Tibial nerve (tissue), 3 donors: ENCODE measurements at regions not wholly inside any gene's neighbourhood (a gene's known extent, or its start where the extent isn't known, plus 50 kb on each side); places are given as distances from the start of the nearest gene placed in this dataset.

Source experiments
- POLR2A ChIP-seq, 2 donors: fragments of 450-650 bp; IDR thresholded peaks; one replicate each; pipeline ENCODE4 v1.6.1; 2017; ENCODE audit warnings: antibody characterized with exemption in 2 of 2, mild to moderate bottlenecking in 2 of 2, moderate library complexity in 2 of 2
- TF ChIP-seq, protein P1 (sequence below), 5 experiments: fragments of 200-600 bp in 3 of 5; fragments of 450-650 bp in 2 of 5; sonication (generic) in 3 of 5; IDR thresholded peaks; one replicate each; pipeline ENCODE4 v1.5.1; 2016 to 2019; ENCODE audit warnings: antibody characterized with exemption in 5 of 5, mild to moderate bottlenecking in 3 of 5, moderate library complexity in 2 of 5

- TF ChIP-seq POLR2A (IDR thresholded peaks at IDR 0.05), result no peak
- TF ChIP-seq, protein P1, sequence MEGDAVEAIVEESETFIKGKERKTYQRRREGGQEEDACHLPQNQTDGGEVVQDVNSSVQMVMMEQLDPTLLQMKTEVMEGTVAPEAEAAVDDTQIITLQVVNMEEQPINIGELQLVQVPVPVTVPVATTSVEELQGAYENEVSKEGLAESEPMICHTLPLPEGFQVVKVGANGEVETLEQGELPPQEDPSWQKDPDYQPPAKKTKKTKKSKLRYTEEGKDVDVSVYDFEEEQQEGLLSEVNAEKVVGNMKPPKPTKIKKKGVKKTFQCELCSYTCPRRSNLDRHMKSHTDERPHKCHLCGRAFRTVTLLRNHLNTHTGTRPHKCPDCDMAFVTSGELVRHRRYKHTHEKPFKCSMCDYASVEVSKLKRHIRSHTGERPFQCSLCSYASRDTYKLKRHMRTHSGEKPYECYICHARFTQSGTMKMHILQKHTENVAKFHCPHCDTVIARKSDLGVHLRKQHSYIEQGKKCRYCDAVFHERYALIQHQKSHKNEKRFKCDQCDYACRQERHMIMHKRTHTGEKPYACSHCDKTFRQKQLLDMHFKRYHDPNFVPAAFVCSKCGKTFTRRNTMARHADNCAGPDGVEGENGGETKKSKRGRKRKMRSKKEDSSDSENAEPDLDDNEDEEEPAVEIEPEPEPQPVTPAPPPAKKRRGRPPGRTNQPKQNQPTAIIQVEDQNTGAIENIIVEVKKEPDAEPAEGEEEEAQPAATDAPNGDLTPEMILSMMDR (IDR thresholded peaks at IDR 0.05), result no peak
Measured at GRCh38 chr3:168990621-168991020, 672.9 kb downstream of the MECOM start.
